Suprapubic skin (tissue), 4 donors: ENCODE measurements at regions not wholly inside any gene's neighbourhood (a gene's known extent, or its start where the extent isn't known, plus 50 kb on each side); places are given as distances from the start of the nearest gene placed in this dataset.

Experiments
- DNase-seq, 2 donors: peaks; one replicate each; pipeline ENCODE4 v3.0.0-alpha.2; 2019; ENCODE audit warnings: low spot score in 2 of 2
- H3K27ac ChIP-seq: fragments of 200-600 bp; sonication (generic); one replicate; pipeline ENCODE4 v1.5.1; 2019
- H3K27me3 ChIP-seq: fragments of 200-600 bp; sonication (generic); one replicate; pipeline ENCODE4 v1.5.1; 2019
- H3K36me3 ChIP-seq: fragments of 200-600 bp; sonication (generic); one replicate; pipeline ENCODE4 v1.5.1; 2019
- H3K4me1 ChIP-seq: fragments of 200-600 bp; sonication (generic); one replicate; pipeline ENCODE4 v1.5.1; 2019
- H3K4me3 ChIP-seq: fragments of 200-600 bp; sonication (generic); one replicate; pipeline ENCODE4 v1.5.1; 2019; ENCODE audit warnings: mild to moderate bottlenecking
- H3K9me3 ChIP-seq: fragments of 200-600 bp; sonication (generic); one replicate; pipeline ENCODE4 v1.5.1; 2019
- EP300 ChIP-seq: sonication (generic); formaldehyde crosslinking; IDR thresholded peaks from one replicate; pipeline ENCODE4 v1.6.1; 2017; ENCODE audit warnings: antibody characterized with exemption
- POLR2A ChIP-seq, 2 donors: fragments of 450-650 bp; IDR thresholded peaks; one replicate each; pipeline ENCODE4 v1.6.1; 2017; ENCODE audit warnings: antibody characterized with exemption in 2 of 2, mild to moderate bottlenecking in 2 of 2, moderate library complexity in 2 of 2
- POLR2AphosphoS5 ChIP-seq, 3 donors: sonication (generic); formaldehyde crosslinking; IDR thresholded peaks; one replicate each; pipeline ENCODE4 v1.6.1; 2017; ENCODE audit warnings: antibody characterized with exemption in 3 of 3
- WGBS: methylation state at CpG from one replicate; pipeline ENCODE4 v1.1.5; 2018; 5-methylcytosine and 5-hydroxymethylcytosine counted together
- TF ChIP-seq, protein P1 (sequence below), 2 donors: fragments of 200-600 bp in 1 of 2; fragments of 450-650 bp in 1 of 2; sonication (generic) in 1 of 2; IDR thresholded peaks; one replicate each; pipeline ENCODE4 v1.5.1; 2016 to 2019; ENCODE audit warnings: antibody characterized with exemption in 2 of 2, mild to moderate bottlenecking in 1 of 2, moderate library complexity in 1 of 2

DNA sequence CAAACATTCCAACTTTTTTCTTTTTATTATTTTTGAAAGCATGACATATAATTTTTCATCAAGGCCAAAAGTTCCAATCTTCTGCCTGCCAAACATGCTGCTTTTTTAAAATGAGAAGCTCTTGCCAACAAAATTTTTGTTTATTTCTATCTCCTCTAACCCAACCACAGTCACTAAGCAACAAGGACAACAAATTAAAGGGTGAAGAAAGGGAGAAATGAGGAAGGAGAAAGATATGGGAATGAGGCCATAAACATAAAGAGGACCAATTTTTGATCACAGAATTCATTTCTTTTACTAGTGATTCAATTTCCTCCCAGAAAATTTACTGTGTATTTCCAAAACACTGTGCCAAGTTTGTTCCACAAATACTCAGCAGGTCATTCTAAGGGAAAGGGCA is 537.0 kb upstream of the DIAPH2 start:
- no peaks in the 10 kb centered on the region for H3K27me3 ChIP-seq
- no peaks in the 10 kb centered on the region for H3K9me3 ChIP-seq
- no peak for DNase-seq
- TF ChIP-seq, protein P1, sequence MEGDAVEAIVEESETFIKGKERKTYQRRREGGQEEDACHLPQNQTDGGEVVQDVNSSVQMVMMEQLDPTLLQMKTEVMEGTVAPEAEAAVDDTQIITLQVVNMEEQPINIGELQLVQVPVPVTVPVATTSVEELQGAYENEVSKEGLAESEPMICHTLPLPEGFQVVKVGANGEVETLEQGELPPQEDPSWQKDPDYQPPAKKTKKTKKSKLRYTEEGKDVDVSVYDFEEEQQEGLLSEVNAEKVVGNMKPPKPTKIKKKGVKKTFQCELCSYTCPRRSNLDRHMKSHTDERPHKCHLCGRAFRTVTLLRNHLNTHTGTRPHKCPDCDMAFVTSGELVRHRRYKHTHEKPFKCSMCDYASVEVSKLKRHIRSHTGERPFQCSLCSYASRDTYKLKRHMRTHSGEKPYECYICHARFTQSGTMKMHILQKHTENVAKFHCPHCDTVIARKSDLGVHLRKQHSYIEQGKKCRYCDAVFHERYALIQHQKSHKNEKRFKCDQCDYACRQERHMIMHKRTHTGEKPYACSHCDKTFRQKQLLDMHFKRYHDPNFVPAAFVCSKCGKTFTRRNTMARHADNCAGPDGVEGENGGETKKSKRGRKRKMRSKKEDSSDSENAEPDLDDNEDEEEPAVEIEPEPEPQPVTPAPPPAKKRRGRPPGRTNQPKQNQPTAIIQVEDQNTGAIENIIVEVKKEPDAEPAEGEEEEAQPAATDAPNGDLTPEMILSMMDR (IDR thresholded peaks at IDR 0.05) = no peak
- no peak for TF ChIP-seq EP300
- H3K27ac ChIP-seq = no peak overlapping the region
- no peaks in the 10 kb centered on the region for H3K36me3 ChIP-seq
- H3K4me3 ChIP-seq = no peak overlapping the region
- no peaks in the 10 kb centered on the region for H3K4me1 ChIP-seq

DNA sequence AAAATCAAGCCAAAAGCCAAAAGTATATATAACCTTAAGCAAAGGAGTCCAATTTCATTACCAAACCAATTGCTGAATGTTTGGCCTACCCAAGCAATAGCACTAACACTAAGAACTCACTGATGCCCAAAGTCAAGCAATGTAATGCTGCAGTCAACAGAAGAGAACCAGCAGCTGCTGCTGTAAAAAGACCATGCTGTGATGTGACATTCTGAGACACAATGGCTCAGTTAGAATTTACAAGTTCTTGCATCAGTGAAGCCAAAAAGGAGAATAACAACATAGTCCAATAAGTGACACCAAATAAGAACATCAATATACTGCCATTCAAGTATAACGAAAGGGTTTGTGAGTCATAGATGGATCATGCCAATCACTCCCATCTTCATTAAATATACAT is 514.0 kb upstream of the DIAPH2 start:
- Histone ChIP-seq H3K27me3 (no peaks in the 10 kb centered on the region), H3K4me1 (no peaks in the 10 kb centered on the region), H3K27ac (no peak overlapping the region), H3K36me3 (no peaks in the 10 kb centered on the region), H3K9me3 (no peaks in the 10 kb centered on the region), H3K4me3 (no peak overlapping the region)
- TF ChIP-seq, protein P1 (IDR thresholded peaks at IDR 0.05) = no peak
- TF ChIP-seq EP300 = no peak
- no peak for TF ChIP-seq POLR2A (IDR thresholded peaks at IDR 0.05)
- TF ChIP-seq POLR2AphosphoS5 (IDR thresholded peaks at IDR 0.05) = no peak
- DNase-seq = no peak
- 47% methylated on average over 1 of the region's 1 CpG for WGBS

- Histone ChIP-seq H3K27ac (no peak overlapping the region), H3K27me3 (no peaks in the 10 kb centered on the region), H3K4me3 (no peak overlapping the region), H3K4me1 (no peaks in the 10 kb centered on the region), H3K9me3 (no peaks in the 10 kb centered on the region), H3K36me3 (no peaks in the 10 kb centered on the region)
- WGBS = 76% methylated on average over 3 of the region's 3 CpGs
- DNase-seq = no peak
- TF ChIP-seq, protein P1 (IDR thresholded peaks at IDR 0.05) = no peak
- no peak for TF ChIP-seq POLR2A (IDR thresholded peaks at IDR 0.05)
- no peak for TF ChIP-seq POLR2AphosphoS5 (IDR thresholded peaks at IDR 0.05)
- no peak for TF ChIP-seq EP300
Observed at GRCh38 chrX:96176921-96177320, 507.7 kb upstream of the DIAPH2 start.

- H3K4me1 ChIP-seq = no peaks in the 10 kb centered on the region
- no peaks in the 10 kb centered on the region for H3K36me3 ChIP-seq
- H3K4me3 ChIP-seq = no peak overlapping the region
- TF ChIP-seq, protein P1 (IDR thresholded peaks at IDR 0.05) = no peak
- TF ChIP-seq POLR2A (IDR thresholded peaks at IDR 0.05) = no peak
- TF ChIP-seq EP300 = no peak
- no peak for TF ChIP-seq POLR2AphosphoS5 (IDR thresholded peaks at IDR 0.05)
- no peaks in the 10 kb centered on the region for H3K27me3 ChIP-seq
- DNase-seq = no peak
- no peak overlapping the region for H3K27ac ChIP-seq
- WGBS = 68% methylated on average over 4 of the region's 4 CpGs
- H3K9me3 ChIP-seq = no peaks in the 10 kb centered on the region
Observed at GRCh38 chrX:96181605-96182004, 503.0 kb upstream of the DIAPH2 start.

- H3K27ac ChIP-seq = no peak overlapping the region
- H3K27me3 ChIP-seq = no peaks in the 10 kb centered on the region
- no peaks in the 10 kb centered on the region for H3K4me1 ChIP-seq
- WGBS = 45% methylated on average over 1 of the region's 1 CpG
- no peak for TF ChIP-seq POLR2AphosphoS5 (IDR thresholded peaks at IDR 0.05)
- TF ChIP-seq, protein P1 (IDR thresholded peaks at IDR 0.05) = peak in 1 of 2 donors; percentile 17
- H3K4me3 ChIP-seq = no peak overlapping the region
- H3K36me3 ChIP-seq = no peaks in the 10 kb centered on the region
- DNase-seq = no peak
- no peaks in the 10 kb centered on the region for H3K9me3 ChIP-seq
Observed at GRCh38 chrX:96182366-96182765, 502.3 kb upstream of the DIAPH2 start.
